22Rv1 (cell line): ENCODE measurements at regions not wholly inside any gene's neighbourhood (a gene's known extent, or its start where the extent isn't known, plus 50 kb on each side); places are given as distances from the start of the nearest gene placed in this dataset.
"Not testable (repeated sequence)": the region's sequence is repeated elsewhere in the genome, so short reads cannot be mapped to it uniquely, and the experiment has no call there.

Source experiments
- ZFX ChIP-seq: fragments of 450-650 bp; IDR thresholded peaks from 2 replicates; pipeline ENCODE4 v1.6.1; 2017; ENCODE audit warnings: antibody characterized with exemption, borderline replicate concordance
- TF ChIP-seq, protein P1 (sequence below): fragments of 450-650 bp; IDR thresholded peaks from 2 replicates; pipeline ENCODE4 v1.5.1; 2017; ENCODE audit warnings: mild to moderate bottlenecking

DNA sequence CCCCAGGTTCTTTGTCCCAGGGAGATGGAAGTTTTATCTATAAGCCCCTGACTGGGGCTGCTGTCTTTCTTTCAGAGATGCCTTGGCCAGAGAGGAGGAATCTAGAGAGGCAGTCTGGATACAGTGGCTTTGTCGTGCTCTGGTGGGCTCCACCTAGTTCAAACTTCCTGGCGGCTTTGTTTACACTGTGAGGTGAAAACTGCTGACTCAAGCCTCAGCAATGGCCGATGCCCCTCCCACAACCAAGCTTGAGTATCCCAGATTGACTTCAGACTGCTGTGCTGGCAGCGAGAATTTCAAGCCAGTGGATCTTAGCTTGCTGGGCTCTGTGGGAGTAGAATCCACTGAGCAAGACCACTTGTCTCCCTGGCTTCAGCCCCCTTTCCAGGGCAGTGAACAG is 1288.8 kb downstream of the REEP3 start:
- TF ChIP-seq, protein P1, sequence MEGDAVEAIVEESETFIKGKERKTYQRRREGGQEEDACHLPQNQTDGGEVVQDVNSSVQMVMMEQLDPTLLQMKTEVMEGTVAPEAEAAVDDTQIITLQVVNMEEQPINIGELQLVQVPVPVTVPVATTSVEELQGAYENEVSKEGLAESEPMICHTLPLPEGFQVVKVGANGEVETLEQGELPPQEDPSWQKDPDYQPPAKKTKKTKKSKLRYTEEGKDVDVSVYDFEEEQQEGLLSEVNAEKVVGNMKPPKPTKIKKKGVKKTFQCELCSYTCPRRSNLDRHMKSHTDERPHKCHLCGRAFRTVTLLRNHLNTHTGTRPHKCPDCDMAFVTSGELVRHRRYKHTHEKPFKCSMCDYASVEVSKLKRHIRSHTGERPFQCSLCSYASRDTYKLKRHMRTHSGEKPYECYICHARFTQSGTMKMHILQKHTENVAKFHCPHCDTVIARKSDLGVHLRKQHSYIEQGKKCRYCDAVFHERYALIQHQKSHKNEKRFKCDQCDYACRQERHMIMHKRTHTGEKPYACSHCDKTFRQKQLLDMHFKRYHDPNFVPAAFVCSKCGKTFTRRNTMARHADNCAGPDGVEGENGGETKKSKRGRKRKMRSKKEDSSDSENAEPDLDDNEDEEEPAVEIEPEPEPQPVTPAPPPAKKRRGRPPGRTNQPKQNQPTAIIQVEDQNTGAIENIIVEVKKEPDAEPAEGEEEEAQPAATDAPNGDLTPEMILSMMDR: not testable (repeated sequence)
- TF ChIP-seq ZFX: not testable (repeated sequence)
